Body of pancreas (tissue), 4 donors: ENCODE measurements at regions not wholly inside any gene's neighbourhood (a gene's known extent, or its start where the extent isn't known, plus 50 kb on each side); places are given as distances from the start of the nearest gene placed in this dataset.

Experiments
- ATAC-seq: fragments of 150-250 bp; one replicate; pipeline ENCODE4 v1.9.1; 2016
- DNase-seq, 4 donors: peaks; one replicate each; pipeline ENCODE4 v3.0.0-alpha.2; 2019
- H3K27ac ChIP-seq, 4 donors: fragments of 200-600 bp; sonication (generic); 1 replicate in 3 of 4; 2 replicates in 1 of 4; pipeline versions ENCODE4 v1.5.1 to v1.6.1; 2016 to 2019; ENCODE audit warnings: mild to moderate bottlenecking in 1 of 4, mixed read lengths in 1 of 4, moderate library complexity in 1 of 4
- H3K27me3 ChIP-seq, 2 donors: fragments of 200-600 bp; sonication (generic); one replicate each; pipeline ENCODE4 v1.6.0; 2016; ENCODE audit warnings: mild to moderate bottlenecking in 1 of 2
- H3K36me3 ChIP-seq, 2 donors: fragments of 200-600 bp; sonication (generic); replicated peaks in 1 of 2; 2 replicates each; pipeline ENCODE4 v1.5.1; 2016; ENCODE audit warnings: low read depth in 2 of 2; ENCODE audit not compliant: insufficient read depth in 1 of 2
- H3K4me1 ChIP-seq: fragments of 200-600 bp; sonication (generic); one replicate; pipeline ENCODE4 v1.6.0; 2016
- H3K4me3 ChIP-seq, 2 donors: fragments of 200-600 bp; sonication (generic); 1 replicate in 1 of 2; 2 replicates in 1 of 2; pipeline ENCODE4 v1.5.1; 2016 to 2019
- H3K9me3 ChIP-seq, 3 donors: fragments of 200-600 bp; sonication (generic); 1 replicate in 2 of 3; 2 replicates in 1 of 3; pipeline ENCODE4 v1.5.1; 2016
- CTCF ChIP-seq, 7 experiments: fragments of 450-650 bp in 4 of 7; fragments of 200-600 bp in 3 of 7; sonication (generic) in 3 of 7; IDR thresholded peaks; one replicate each; pipeline ENCODE4 v1.5.1; 2016 to 2019; ENCODE audit warnings: antibody characterized with exemption in 7 of 7
- POLR2A ChIP-seq, 3 donors: fragments of 450-650 bp; IDR thresholded peaks; one replicate each; pipeline ENCODE4 v1.6.1; 2016; ENCODE audit warnings: antibody characterized with exemption in 3 of 3, mild to moderate bottlenecking in 2 of 3
- WGBS, 2 donors: methylation state at CpG; one replicate each; pipeline ENCODE4 v1.1.5; 2017; 5-methylcytosine and 5-hydroxymethylcytosine counted together
- intact Hi-C: fragments of 100-400 bp; cut with DNase I; formaldehyde crosslinking; loops from one replicate; pipeline ENCODE4 v1.15.1; 2023

- no peak overlapping the region for H3K4me3 ChIP-seq
- no peaks in the 10 kb centered on the region for H3K27me3 ChIP-seq
- no peak for TF ChIP-seq POLR2A (IDR thresholded peaks at IDR 0.05)
- TF ChIP-seq CTCF (IDR thresholded peaks at IDR 0.05): no peak
- intact Hi-C loops: no loop called here
- 13 to 29% methylated on average over 1 of the region's 1 CpG for WGBS, 2 donors
- DNase-seq (no peak), ATAC-seq (no peak)
- peaks cover 11% of the 10 kb centered on the region for H3K4me1 ChIP-seq
- H3K36me3 ChIP-seq: no peaks in the 10 kb centered on the region
- no peak overlapping the region for H3K27ac ChIP-seq
- H3K9me3 ChIP-seq: peaks cover 0 to 2% (median 0%) of the 10 kb centered on the region in 3 donors
Measured at GRCh38 chr11:106457727-106458126, 380.3 kb downstream of the AASDHPPT start.

GRCh38 chr11:106459135-106459534, 381.7 kb downstream of the AASDHPPT start:
- Histone ChIP-seq H3K9me3 (no peaks in the 10 kb centered on the region), H3K4me1 (peaks cover 22% of the 10 kb centered on the region), H3K27ac (peak overlapping the region in 1 of 4 donors; percentile 33), H3K4me3 (no peak overlapping the region), H3K36me3 (no peaks in the 10 kb centered on the region), H3K27me3 (no peaks in the 10 kb centered on the region)
- 41 to 47% methylated on average over 3 of the region's 3 CpGs for WGBS, 2 donors
- intact Hi-C loops: no loop called here
- TF ChIP-seq CTCF (IDR thresholded peaks at IDR 0.05) (no peak), POLR2A (IDR thresholded peaks at IDR 0.05) (no peak)
- DNase-seq: no peak
- ATAC-seq: no peak

GRCh38 chr11:106461148-106461691, 383.8 kb downstream of the AASDHPPT start:
- no peaks in the 10 kb centered on the region for H3K9me3 ChIP-seq
- TF ChIP-seq CTCF (IDR thresholded peaks at IDR 0.05): no peak
- no peak for TF ChIP-seq POLR2A (IDR thresholded peaks at IDR 0.05)
- peak overlapping the region in 3 of 4 donors; percentile 8 to 54 (median 52) for H3K27ac ChIP-seq
- H3K36me3 ChIP-seq: no peaks in the 10 kb centered on the region
- DNase-seq: no peak
- no peaks in the 10 kb centered on the region for H3K27me3 ChIP-seq
- WGBS, 2 donors: 56 to 59% methylated on average over 5 of the region's 5 CpGs
- H3K4me3 ChIP-seq: no peak overlapping the region
- ATAC-seq: no peak
- intact Hi-C loops: no loop called here
- H3K4me1 ChIP-seq: peaks cover 33% of the 10 kb centered on the region

- 39 to 44% methylated on average over 4 of the region's 4 CpGs for WGBS, 2 donors
- Histone ChIP-seq H3K9me3 (no peaks in the 10 kb centered on the region), H3K4me1 (peaks cover 41% of the 10 kb centered on the region), H3K27me3 (no peaks in the 10 kb centered on the region), H3K4me3 (no peak overlapping the region), H3K27ac (peak overlapping the region in 2 of 4 donors; percentile 32 to 73), H3K36me3 (no peaks in the 10 kb centered on the region)
- peak; percentile 60 for ATAC-seq
- intact Hi-C loops: no loop called here
- DNase-seq: no peak
- TF ChIP-seq CTCF (IDR thresholded peaks at IDR 0.05): no peak
- no peak for TF ChIP-seq POLR2A (IDR thresholded peaks at IDR 0.05)
Measured at GRCh38 chr11:106461839-106462545, 384.5 kb downstream of the AASDHPPT start.

- intact Hi-C loops: no loop called here
- ATAC-seq (no peak), DNase-seq (no peak)
- TF ChIP-seq POLR2A (IDR thresholded peaks at IDR 0.05) (no peak), CTCF (IDR thresholded peaks at IDR 0.05) (no peak)
- H3K4me1 ChIP-seq: peaks cover 52% of the 10 kb centered on the region
- no peaks in the 10 kb centered on the region for H3K27me3 ChIP-seq
- no peak overlapping the region for H3K4me3 ChIP-seq
- no peaks in the 10 kb centered on the region for H3K36me3 ChIP-seq
- WGBS, 2 donors: 68 to 72% methylated on average over 1 of the region's 1 CpG
- H3K27ac ChIP-seq: peak overlapping the region in 2 of 4 donors; percentile 54 to 73
- no peaks in the 10 kb centered on the region for H3K9me3 ChIP-seq
Measured at GRCh38 chr11:106463154-106463553, 385.7 kb downstream of the AASDHPPT start.
